AG10803 (cell line): ENCODE measurements at regions not wholly inside any gene's neighbourhood (a gene's known extent, or its start where the extent isn't known, plus 50 kb on each side); places are given as distances from the start of the nearest gene placed in this dataset.

Experiments used
- DNase-seq: peaks from one replicate; pipeline ENCODE4 v3.0.0; 2010; ENCODE audit warnings: low read depth
- H3K4me3 ChIP-seq: 2 replicates; pipeline ENCODE4 v1.5.1; 2011; ENCODE audit warnings: mild to moderate bottlenecking, low read length, control low read depth
- TF ChIP-seq, protein P1 (sequence below): conservative IDR thresholded peaks from 2 replicates; pipeline ENCODE4 v1.5.1; 2011; ENCODE audit warnings: mild to moderate bottlenecking, low read length, control low read depth, inconsistent platforms

DNA sequence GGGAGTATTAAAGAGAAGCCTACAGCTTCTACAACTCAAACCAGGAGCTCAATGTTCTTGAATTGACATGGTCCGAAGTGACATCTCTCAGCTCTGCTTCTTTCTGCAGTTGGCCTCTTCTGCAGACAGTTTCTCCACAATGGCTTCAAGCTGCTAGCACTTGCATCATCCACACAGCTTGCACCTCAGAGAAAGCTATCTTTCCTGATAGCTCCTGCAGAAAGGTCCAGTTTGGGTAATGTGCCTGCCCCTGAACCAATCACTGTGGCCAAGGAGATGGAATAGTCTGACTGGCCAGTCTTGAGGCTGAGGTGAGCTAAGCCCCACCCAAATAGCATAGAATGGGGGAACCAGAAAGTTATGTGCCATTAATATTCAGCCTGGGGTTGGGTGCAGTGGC is 95.8 kb upstream of the ABCA1 start:
- TF ChIP-seq, protein P1, sequence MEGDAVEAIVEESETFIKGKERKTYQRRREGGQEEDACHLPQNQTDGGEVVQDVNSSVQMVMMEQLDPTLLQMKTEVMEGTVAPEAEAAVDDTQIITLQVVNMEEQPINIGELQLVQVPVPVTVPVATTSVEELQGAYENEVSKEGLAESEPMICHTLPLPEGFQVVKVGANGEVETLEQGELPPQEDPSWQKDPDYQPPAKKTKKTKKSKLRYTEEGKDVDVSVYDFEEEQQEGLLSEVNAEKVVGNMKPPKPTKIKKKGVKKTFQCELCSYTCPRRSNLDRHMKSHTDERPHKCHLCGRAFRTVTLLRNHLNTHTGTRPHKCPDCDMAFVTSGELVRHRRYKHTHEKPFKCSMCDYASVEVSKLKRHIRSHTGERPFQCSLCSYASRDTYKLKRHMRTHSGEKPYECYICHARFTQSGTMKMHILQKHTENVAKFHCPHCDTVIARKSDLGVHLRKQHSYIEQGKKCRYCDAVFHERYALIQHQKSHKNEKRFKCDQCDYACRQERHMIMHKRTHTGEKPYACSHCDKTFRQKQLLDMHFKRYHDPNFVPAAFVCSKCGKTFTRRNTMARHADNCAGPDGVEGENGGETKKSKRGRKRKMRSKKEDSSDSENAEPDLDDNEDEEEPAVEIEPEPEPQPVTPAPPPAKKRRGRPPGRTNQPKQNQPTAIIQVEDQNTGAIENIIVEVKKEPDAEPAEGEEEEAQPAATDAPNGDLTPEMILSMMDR, result no peak
- no peak for DNase-seq

DNA sequence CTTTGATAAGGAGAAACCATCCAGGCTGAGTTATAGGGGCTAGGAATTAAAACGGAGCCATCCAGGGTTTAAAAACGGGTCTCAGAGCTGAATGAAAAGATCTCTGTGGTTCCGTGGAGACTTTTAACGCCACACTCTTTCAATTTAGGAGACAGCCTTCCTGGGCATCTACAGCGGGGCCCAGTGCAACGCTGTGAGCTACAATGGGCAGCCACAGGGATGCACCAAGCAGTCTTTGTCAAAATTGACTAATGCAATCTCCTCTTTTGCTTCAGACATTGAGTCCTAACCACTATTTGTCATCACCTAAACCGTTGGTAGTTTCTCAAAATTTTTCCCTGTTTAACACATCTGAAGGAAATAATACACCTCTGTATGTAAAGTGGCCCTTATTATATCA is 96.6 kb upstream of the ABCA1 start:
- TF ChIP-seq, protein P1, result no peak
- no peak for DNase-seq
- H3K4me3 ChIP-seq, result no peak overlapping the region

More for the DNA sequence above, 95.8 kb upstream of the ABCA1 start:
- no peak overlapping the region for H3K4me3 ChIP-seq

DNA sequence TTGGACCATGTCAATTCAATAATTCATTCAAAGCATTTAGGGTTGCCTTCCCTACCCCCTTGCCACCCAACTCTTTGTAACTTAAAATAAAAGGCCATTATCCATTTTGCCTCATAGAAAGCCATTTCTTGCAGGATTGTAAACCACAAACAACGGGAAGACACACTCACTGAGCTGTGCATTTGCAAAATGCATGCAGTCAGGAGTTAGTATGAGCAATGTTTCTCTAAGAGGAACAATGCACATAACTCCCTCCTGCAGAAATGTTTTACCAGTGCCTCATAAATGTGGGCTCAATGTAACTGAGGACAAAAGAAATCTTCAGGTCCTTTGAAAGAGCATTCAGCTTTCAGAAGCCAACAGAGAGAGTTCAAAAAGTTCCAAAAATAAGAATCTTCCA is 98.5 kb upstream of the ABCA1 start:
- DNase-seq, result peak; percentile 40

DNA sequence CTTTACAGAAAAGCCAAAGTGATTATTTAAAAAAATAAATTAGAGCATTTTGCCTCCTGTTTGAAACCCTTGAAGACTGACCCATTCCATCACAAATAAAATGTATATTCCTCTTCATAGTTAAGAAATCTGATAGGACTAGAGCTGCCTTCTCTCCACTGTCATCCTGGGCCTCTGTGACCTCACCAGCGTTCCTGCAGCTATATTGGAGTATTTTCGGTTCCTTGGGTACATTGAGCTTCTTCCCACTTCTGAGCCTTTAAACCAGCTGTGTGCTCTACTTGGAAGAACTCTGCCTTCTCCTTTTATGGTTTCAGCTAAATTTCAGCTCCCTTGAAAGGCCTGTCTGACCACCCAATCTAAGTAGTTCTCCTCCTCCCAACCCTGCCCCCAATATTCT is 99.1 kb upstream of the ABCA1 start:
- TF ChIP-seq, protein P1, result no peak
- DNase-seq, result no peak
- H3K4me3 ChIP-seq, result no peak overlapping the region

More for the DNA sequence above, 98.5 kb upstream of the ABCA1 start:
- H3K4me3 ChIP-seq, result no peak overlapping the region
- TF ChIP-seq, protein P1, result no peak

DNA sequence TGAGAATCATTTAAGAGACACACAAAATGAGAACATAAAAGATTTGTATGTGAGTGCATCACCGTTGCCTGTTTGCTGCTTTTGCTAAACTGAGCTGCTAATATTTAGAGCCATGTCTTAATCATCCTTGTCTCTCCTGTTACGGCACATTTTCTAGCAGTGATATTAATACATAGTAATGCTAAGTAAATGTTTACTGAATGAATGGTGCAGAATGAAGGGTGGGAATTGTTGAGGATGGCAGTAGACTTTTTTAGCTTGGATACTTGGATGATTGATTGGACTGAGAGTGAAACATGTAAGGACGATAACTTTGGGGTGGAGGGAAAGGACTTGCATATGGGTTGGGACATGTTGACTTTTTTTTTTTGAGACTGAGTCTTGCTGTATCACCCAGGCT is 102.3 kb upstream of the ABCA1 start:
- no peak for DNase-seq
- H3K4me3 ChIP-seq, result no peak overlapping the region
- TF ChIP-seq, protein P1, result no peak

DNA sequence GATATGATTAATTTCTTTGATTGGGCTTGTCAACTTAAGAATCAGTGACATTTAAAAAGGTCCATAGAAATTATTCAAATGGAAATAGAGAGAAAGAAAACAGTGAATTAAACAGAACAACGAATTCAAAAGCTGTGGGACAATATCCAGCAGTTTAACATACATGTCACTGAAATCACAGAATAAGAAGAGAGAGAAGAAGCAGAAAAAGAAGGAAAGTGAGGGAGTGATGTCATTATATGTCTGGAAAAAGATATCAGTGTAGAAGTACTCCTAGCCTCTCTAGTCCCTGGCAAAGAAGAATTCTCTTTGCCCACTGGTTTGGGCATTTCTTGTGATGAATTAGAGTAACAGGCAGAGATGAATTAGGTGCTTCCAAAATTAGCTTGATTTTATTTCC is 109.2 kb upstream of the ABCA1 start:
- DNase-seq, result no peak
- TF ChIP-seq, protein P1, result no peak
- H3K4me3 ChIP-seq, result no peak overlapping the region

DNA sequence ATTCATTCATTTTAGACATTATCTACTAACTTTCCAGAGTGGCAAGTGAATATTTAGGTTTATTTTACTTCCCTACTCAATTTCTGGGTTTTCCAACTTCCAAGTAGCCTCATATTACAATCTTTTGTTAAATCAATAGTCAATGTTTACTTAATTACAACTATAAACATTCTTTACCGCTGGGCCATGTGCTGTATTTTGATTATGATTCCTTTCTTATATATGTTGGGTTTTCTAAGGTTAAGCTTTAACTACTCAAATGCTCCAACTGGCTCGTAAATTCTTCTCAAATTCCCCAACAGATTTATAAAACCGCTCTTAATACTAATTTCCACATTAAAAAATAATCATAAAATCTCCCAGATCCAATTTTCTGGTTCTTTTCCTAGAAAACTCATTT is 110.1 kb upstream of the ABCA1 start:
- TF ChIP-seq, protein P1, result no peak
- no peak for DNase-seq
- no peak overlapping the region for H3K4me3 ChIP-seq
